ENCODE measurements at regions not wholly inside any gene's neighbourhood (a gene's known extent, or its start where the extent isn't known, plus 50 kb on each side); places are given as distances from the start of the nearest gene placed in this dataset.

DNA sequence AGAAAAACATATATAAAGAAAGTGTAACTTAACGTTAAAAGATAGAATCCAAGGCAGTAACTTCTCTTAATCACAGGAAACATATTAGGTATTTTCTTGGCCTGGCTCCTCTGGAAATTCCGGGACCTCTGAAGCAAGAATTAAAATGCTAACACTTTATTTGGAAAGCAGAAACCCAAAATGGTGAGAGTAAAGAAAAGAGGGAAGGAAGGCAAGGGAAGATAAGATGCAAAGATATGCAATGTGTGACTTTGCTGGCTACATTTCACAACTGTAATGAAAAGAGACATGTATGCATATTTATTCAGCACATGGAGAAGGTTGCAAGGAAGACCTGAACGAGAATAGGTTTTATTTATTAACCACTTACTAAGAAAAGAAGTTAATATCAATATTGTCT lies 372.5 kb downstream of the TBL1XR1 start:
- Histone ChIP-seq H3K9me3 (ENCODE audit: low read length) (no peaks in the 10 kb centered on the region), H3K27me3 (ENCODE audit: control insufficient read depth in 1 of 2, insufficient read depth in 2 of 2, low read length in 2 of 2) (no peaks in the 10 kb centered on the region; a peak in 1 of 5 replicates), H3K4me2 (ENCODE audit: low read depth, low read length) (no peak overlapping the region), H3K27ac (ENCODE audit: extremely low read length, insufficient read depth, low read length) (no peak overlapping the region), H3K4me3 (replicated peaks in 1 of 3; ENCODE audit: insufficient read depth in 1 of 3, low read depth in 2 of 3, low read length in 3 of 3) (no peak overlapping the region), H3K79me2 (ENCODE audit: insufficient read depth, low read length) (no peaks in the 10 kb centered on the region), H3K4me1 (ENCODE audit: insufficient read depth, low read length) (no peaks in the 10 kb centered on the region), H4K20me1 (ENCODE audit: insufficient read depth, low read length) (no peaks in the 10 kb centered on the region), H3K9ac (ENCODE audit: insufficient read depth, low read depth, low read length) (no peak overlapping the region), H3K36me3 (replicated peaks in 1 of 2; ENCODE audit: control insufficient read depth in 1 of 2, insufficient read depth in 2 of 2, low read length in 2 of 2) (no peaks in the 10 kb centered on the region), H2AFZ (ENCODE audit: low read length) (no peak overlapping the region)
- in situ Hi-C loops (cut with HindIII; ENCODE audit: extremely low pct_ligation_motif_present, low pct_unique_long_range_greater_than_20kb) (no loop called here), intact Hi-C loops (cut with micrococcal nuclease; ENCODE audit: unreplicated experiment) (no loop called here)
- no peak for TF ChIP-seq HIC2 (CRISPR knock-in tag; IDR thresholded peaks at IDR 0.05; ENCODE audit: low read depth)
- no peak for TF ChIP-seq ZMYM2 (CRISPR knock-in tag; IDR thresholded peaks at IDR 0.05)
- no peak for TF ChIP-seq ZHX2 (IDR thresholded peaks at IDR 0.05; ENCODE audit: low read depth)
- no peak for TF ChIP-seq ZHX2 (CRISPR knock-in tag; IDR thresholded peaks at IDR 0.05; ENCODE audit: borderline replicate concordance)
- TF ChIP-seq ZSCAN22 (CRISPR knock-in tag; IDR thresholded peaks at IDR 0.05): no peak
- no peak for TF ChIP-seq MED13 (CRISPR knock-in tag; IDR thresholded peaks at IDR 0.05)
- TF ChIP-seq SETDB1 (CRISPR knock-in tag; IDR thresholded peaks at IDR 0.05; ENCODE audit: borderline replicate concordance): no peak
- no peak for TF ChIP-seq NFKBIZ (CRISPR knock-in tag; IDR thresholded peaks at IDR 0.05)
- no peak for TF ChIP-seq ZNF792 (CRISPR knock-in tag; IDR thresholded peaks at IDR 0.05)
- TF ChIP-seq TGIF2 (CRISPR knock-in tag; IDR thresholded peaks at IDR 0.05): no peak
- TF ChIP-seq YEATS2 (CRISPR knock-in tag; IDR thresholded peaks at IDR 0.05; ENCODE audit: borderline replicate concordance): no peak
- no peak for TF ChIP-seq KDM5A (IDR thresholded peaks at IDR 0.05; ENCODE audit: borderline replicate concordance, low read length)
- no peak for TF ChIP-seq ZNF720 (CRISPR knock-in tag; IDR thresholded peaks at IDR 0.05)
- no peak for TF ChIP-seq CBX5 (CRISPR knock-in tag; IDR thresholded peaks at IDR 0.05; ENCODE audit: borderline replicate concordance)
- TF ChIP-seq, protein P1, sequence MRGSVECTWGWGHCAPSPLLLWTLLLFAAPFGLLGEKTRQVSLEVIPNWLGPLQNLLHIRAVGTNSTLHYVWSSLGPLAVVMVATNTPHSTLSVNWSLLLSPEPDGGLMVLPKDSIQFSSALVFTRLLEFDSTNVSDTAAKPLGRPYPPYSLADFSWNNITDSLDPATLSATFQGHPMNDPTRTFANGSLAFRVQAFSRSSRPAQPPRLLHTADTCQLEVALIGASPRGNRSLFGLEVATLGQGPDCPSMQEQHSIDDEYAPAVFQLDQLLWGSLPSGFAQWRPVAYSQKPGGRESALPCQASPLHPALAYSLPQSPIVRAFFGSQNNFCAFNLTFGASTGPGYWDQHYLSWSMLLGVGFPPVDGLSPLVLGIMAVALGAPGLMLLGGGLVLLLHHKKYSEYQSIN (CRISPR knock-in tag; IDR thresholded peaks at IDR 0.05; ENCODE audit: borderline replicate concordance): no peak
- TF ChIP-seq PRMT3 (CRISPR knock-in tag; IDR thresholded peaks at IDR 0.05; ENCODE audit: borderline replicate concordance, low read depth): no peak
- no peak for TF ChIP-seq ZKSCAN8 (CRISPR knock-in tag; IDR thresholded peaks at IDR 0.05; ENCODE audit: borderline replicate concordance)
- TF ChIP-seq ZNF501 (CRISPR knock-in tag; IDR thresholded peaks at IDR 0.05): no peak
- no peak for TF ChIP-seq MTF2 (CRISPR knock-in tag; IDR thresholded peaks at IDR 0.05; ENCODE audit: borderline replicate concordance)
- TF ChIP-seq ZFY (CRISPR knock-in tag; IDR thresholded peaks at IDR 0.05): no peak
- 2% methylated on average over 3 of the region's 3 CpGs for WGBS (ENCODE audit: low lambda C conversion rate)
- BruUV-seq (replicated peaks): no TSS peak
- ChIA-PET POLR2A (no interaction called here), CTCF (ENCODE audit: low intra/inter-chr PET ratio, low total read pairs) (no interaction called here)
- no peak for FAIRE-seq
- DNase-seq (ENCODE audit: low spot score): no peak
- no peak for ATAC-seq
